ENCODE measurements at regions not wholly inside any gene's neighbourhood (a gene's known extent, or its start where the extent isn't known, plus 50 kb on each side); places are given as distances from the start of the nearest gene placed in this dataset.
"Not testable (repeated sequence)": the region's sequence is repeated elsewhere in the genome, so short reads cannot be mapped to it uniquely, and the experiment has no call there.

- peak in 4 of 58 donors; percentile 8 to 43 (median 24) for DNase-seq
Observed at GRCh38 chr17:72175787-72176515, 55.1 kb downstream of the SOX9 start.

DNA sequence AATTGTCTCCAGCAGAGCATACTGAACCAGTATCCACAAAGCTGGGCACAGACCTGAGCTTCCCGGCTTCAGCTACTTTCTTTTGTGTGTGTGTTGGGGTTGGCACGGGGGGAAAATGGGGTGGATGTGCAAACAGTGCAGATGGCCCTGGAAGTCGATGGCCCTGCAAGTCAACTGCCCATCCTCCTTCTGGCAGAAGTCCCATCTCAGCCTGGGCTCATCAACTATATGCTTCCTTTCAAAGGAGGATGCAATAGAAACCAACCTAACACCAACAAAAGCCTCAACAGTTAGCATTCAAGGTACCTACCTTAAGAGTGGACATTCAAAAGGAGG lies 55.7 kb downstream of the SOX9 start:
- no peak for DNase-seq

DNA sequence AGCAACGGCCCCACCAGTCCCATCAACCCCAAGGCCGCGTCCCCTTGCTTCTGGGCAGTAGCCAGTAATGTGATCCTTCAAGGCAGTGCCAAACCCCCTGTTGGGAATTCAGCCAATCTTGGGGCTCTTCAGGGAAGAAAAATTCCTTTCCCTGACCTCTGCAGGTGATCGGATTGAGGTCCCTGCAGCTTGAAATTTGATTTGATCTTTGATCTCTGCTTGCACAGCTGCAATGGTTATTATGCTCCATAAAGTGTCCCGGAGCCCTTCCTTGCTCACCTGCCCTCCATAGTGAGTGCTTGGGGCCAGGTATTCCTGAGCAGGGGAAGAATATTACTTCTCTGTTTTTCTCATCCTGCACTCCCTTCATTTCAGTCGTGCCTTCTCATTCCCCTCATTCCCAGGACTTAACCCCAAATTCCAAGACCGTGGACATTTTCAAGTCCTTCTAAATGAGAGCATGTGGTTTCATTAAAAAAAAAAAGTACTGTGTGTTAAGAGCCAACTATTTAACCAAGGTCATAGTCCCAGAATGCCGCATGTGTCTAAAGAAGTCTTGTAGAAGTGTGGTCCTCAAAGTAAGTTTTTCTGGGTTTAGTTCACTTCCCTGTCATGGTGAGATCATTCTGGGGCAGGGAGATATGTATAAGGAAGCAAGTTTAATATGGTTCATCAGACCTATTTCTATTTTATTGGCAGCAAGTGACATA lies 56.3 kb downstream of the SOX9 start:
- no peak for DNase-seq

DNA sequence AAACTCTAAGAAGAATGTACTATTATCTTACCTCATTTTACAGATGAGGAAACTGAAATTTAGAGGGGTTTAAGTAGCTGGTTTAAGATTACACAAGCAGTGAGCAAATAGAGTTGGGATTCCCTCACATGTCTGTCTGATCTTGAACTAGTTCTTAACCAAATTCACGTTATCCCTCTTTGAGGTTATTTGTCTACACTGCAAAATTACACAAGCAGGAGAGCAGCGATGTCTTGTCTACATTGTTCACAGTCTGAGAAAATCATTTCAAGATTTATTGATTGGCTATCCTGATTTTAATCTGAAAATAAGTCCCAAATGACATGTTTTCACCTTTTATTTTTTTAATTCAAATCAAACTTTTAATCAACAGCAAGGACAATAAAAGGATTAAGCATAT lies 56.9 kb downstream of the SOX9 start:
- DNase-seq: no peak

- peak in 27 of 58 donors; percentile 8 to 79 (median 39) for DNase-seq
Observed at GRCh38 chr17:72182371-72182873, 61.6 kb downstream of the SOX9 start.

DNA sequence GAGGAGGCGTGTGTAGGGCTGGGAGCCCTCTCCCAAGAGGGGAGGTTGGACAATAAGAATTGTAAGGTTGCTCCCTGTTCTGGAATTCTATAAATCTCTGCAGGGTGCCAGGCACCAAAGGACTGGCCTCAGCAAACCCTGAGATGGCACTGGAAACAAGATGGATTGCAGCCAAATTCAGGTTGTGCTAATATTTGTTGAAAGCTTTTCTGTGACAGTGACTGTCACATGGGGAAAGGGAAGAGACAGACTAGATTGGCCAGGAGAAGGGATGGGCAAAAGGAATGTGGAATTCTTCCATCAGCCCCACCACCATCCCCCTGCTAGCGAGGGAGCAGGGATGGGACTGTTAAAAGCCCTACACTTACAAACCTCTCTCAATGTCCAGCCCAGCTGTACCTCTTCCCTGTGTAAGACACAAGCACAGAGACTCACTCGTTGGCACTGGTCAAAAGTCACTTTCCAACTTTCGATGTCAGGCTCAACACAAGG lies 62.4 kb downstream of the SOX9 start:
- DNase-seq: no peak

DNA sequence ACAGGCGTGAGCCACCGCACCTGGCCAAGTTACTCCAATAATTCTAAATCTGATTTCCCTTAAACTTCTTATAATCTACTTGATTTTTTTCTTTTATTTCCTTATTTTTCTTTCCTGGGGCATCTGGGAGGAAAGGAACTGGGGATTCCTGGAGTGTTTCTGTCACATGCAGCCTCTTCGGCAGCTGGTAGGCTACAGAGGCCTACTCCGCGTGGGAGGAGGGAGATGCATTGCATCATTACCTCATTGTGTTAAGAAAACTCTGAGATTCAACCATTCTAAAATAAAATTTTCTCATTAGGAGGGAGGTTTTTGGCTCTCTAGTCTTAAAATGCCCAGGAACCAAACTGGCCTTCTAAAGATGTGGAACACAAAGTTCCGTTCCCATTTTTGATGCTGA lies 64.0 kb downstream of the SOX9 start:
- DNase-seq: no peak

DNA sequence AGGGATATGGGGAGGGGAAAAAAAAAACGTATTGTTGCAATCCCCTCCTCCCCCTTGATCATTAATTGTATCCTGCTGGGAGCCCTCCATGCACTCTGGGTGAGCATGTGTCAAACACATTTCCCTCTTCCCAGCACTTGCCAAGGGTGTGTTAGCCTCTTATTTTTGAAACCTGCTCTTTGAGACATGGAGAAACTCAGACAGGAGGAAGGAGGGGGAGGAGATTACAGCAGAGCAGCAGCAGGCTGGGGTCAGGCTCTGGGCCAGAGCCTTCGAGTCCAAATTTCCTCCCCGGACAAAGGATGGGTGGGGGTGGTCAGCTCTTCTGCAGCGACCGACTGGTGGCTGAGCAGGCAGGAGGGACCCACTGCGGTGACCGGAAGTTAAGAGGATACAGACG lies 64.7 kb downstream of the SOX9 start:
- DNase-seq: no peak

- DNase-seq: peak in 1 of 58 donors; percentile 7
Observed at GRCh38 chr17:72187556-72187955, 66.7 kb downstream of the SOX9 start.

GRCh38 chr17:72188801-72189200 lies 68.0 kb downstream of the SOX9 start:
- DNase-seq: no peak

GRCh38 chr17:72189768-72190593 lies 69.2 kb downstream of the SOX9 start:
- no peak for DNase-seq

GRCh38 chr17:72191356-72191755 lies 70.5 kb downstream of the SOX9 start:
- DNase-seq: no peak

- DNase-seq: no peak
Observed at GRCh38 chr17:72191921-72192799, 71.3 kb downstream of the SOX9 start.

GRCh38 chr17:72192800-72193192 lies 72.0 kb downstream of the SOX9 start:
- DNase-seq: no peak

DNA sequence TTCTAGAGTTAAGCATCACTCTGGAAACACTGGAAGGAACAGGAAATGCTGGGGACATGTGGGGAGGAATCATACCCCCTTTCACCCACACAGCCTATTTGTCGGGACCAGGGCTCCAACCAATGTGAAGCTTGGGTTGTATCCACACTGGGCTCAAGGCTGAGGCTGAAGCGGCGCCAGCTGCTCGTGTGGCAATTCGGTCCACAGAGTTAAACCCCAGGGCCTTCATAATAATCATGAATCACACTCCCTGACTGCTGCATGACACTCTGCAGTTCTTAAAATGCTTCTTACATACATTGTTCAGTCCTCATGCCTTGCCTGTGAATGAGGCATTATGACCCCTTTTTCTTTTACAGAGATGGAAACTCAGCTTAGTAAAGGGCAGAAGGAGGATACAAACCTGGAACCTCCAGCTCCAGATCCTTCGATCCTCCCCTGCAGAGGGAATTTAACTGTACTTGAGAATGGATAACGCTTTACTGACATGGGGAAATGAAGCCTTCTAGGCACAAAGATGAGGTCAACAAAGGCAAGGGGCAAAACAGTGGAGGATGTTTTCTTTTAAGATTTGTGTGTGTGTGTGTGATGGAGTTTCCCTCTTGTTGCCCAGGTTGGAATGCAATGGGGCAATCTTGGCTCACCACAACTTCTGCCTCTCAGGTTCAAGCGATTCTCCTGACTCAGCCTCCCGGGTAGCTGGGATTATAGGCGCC lies 72.7 kb downstream of the SOX9 start:
- DNase-seq: no peak

DNA sequence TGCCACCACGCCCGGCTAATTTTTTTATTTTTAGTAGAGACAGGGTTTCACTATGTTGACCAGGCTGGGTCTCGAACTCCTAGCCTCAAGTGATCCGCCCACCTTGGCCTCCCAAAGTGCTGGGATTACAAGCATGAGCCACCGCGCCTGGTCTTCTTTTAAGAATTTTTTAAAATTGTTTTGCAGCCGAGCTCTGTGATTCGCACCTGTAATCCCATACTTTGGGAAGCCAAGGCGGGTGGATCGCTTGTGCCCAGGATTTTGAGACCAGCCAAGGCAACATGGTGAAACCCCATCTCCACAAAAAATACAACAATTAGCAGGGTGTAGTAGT lies 73.3 kb downstream of the SOX9 start:
- not testable (repeated sequence) for DNase-seq

GRCh38 chr17:72199256-72199655 lies 78.4 kb downstream of the SOX9 start:
- no peak for DNase-seq

DNA sequence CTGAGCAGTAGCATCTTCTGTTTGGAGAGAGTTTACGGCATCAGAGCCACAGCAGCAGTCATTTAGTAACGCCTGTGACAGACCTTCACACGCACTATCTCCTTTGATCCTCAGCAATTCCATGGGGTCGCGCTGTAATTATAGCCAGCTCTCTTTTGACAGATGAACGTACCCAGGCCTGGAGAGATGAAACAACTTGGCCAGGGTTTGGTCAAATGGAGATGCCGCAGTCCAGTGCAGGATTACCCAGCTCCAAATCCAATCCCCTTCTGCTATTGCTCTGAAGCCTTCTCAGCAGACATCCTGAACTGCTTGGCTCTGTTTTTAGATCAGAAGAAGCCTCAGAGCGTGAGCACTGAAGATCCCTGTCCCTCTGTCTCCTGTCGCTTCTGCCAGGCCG lies 83.9 kb downstream of the SOX9 start:
- no peak for DNase-seq

GRCh38 chr17:72205357-72205756 lies 84.5 kb downstream of the SOX9 start:
- DNase-seq: peak in 32 of 58 donors; percentile 4 to 70 (median 28)

DNA sequence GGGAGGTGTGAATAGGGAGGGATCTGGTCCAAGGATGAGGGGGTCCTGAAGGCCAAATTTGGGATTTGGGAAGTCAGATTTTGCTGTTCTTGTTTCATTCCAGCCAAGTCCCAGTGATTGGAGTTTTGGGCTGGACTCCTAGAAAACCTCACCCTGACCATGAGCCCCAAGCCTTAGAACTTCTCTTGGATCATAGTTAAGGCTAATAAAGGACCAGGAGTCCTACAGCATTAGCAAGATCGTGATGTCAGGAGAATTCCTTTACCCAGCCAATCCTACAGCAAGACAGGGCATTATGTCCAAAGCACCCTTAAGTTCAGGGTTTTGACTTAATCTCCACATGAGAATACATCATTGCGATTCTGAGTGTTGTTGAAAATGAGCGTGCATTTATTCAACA lies 85.0 kb downstream of the SOX9 start:
- no peak for DNase-seq
